Adrenal gland (tissue), 5 donors: ENCODE measurements at regions not wholly inside any gene's neighbourhood (a gene's known extent, or its start where the extent isn't known, plus 50 kb on each side); places are given as distances from the start of the nearest gene placed in this dataset.

Source experiments
- CTCF ChIP-seq, 6 experiments: fragments of 450-650 bp in 4 of 6; fragments of 200-600 bp in 2 of 6; sonication (generic) in 1 of 6; IDR thresholded peaks; 1 replicate in 5 of 6; 2 replicates in 1 of 6; pipeline versions ENCODE4 v1.5.1 to v1.8.0; 2016 to 2021; ENCODE audit warnings: antibody characterized with exemption in 6 of 6, mild to moderate bottlenecking in 2 of 6, moderate library complexity in 1 of 6
- POLR2A ChIP-seq, 2 donors: fragments of 450-650 bp; IDR thresholded peaks; one replicate each; pipeline ENCODE4 v1.6.1; 2017; ENCODE audit warnings: antibody characterized with exemption in 2 of 2, mild to moderate bottlenecking in 2 of 2, moderate library complexity in 1 of 2
- donor health status: DM: no; HTN: no; CAD: no.

GRCh38 chr1:195897076-195897475 is 711.2 kb downstream of the KCNT2 start:
- TF ChIP-seq CTCF (IDR thresholded peaks at IDR 0.05) (no peak), POLR2A (IDR thresholded peaks at IDR 0.05) (no peak)
